Central memory CD8-positive, alpha-beta T cell (primary cell): ENCODE measurements at regions not wholly inside any gene's neighbourhood (a gene's known extent, or its start where the extent isn't known, plus 50 kb on each side); places are given as distances from the start of the nearest gene placed in this dataset.
"Not testable (repeated sequence)": the region's sequence is repeated elsewhere in the genome, so short reads cannot be mapped to it uniquely, and the experiment has no call there.

ENCODE experiments used
- ATAC-seq: fragments of 150-1000 bp; cut with Tn5 transposase; replicated peaks from 2 replicates; pipeline ENCODE4 v1.10.0; 2022; ENCODE audit warnings: mild to moderate bottlenecking, moderate FRiP score, moderate number of reproducible peaks; ENCODE audit not compliant: poor library complexity, severe bottlenecking; ENCODE audit errors: extremely low read depth
- DNase-seq, 2 donors: peaks; one replicate each; pipeline ENCODE4 v3.0.0; 2021; ENCODE audit warnings: low spot score in 2 of 2
- H3K27ac Mint-ChIP-seq: one replicate; pipeline ENCODE4 v1.8.0; 2022; ENCODE audit warnings: low read depth, mild to moderate bottlenecking, moderate library complexity, mixed read lengths
- H3K27me3 Mint-ChIP-seq: one replicate; pipeline ENCODE4 v1.8.0; 2022; ENCODE audit warnings: mixed read lengths
- H3K36me3 Mint-ChIP-seq: one replicate; pipeline ENCODE4 v1.8.0; 2022; ENCODE audit warnings: mild to moderate bottlenecking, moderate library complexity, mixed read lengths; ENCODE audit not compliant: insufficient read depth
- H3K4me1 Mint-ChIP-seq: one replicate; pipeline ENCODE4 v1.8.0; 2022; ENCODE audit warnings: mixed read lengths
- H3K4me3 Mint-ChIP-seq: one replicate; pipeline ENCODE4 v1.8.0; 2022; ENCODE audit warnings: mild to moderate bottlenecking, moderate library complexity, mixed read lengths
- H3K9me3 Mint-ChIP-seq: one replicate; pipeline ENCODE4 v1.8.0; 2022; ENCODE audit warnings: mixed read lengths

GRCh38 chr18:78825168-78825567, 154.4 kb upstream of the SALL3 start:
- Mint-ChIP-seq H3K36me3 (no peaks in the 10 kb centered on the region), H3K4me3 (no peak overlapping the region), H3K4me1 (no peaks in the 10 kb centered on the region)

GRCh38 chr18:78826631-78827030, 153.0 kb upstream of the SALL3 start:
- H3K27ac Mint-ChIP-seq = no peak overlapping the region
- ATAC-seq = no peak

More at GRCh38 chr18:78825168-78825567, 154.4 kb upstream of the SALL3 start:
- no peak for ATAC-seq
- Mint-ChIP-seq H3K27ac (no peak overlapping the region), H3K9me3 (no peaks in the 10 kb centered on the region), H3K27me3 (peaks cover 21% of the 10 kb centered on the region)
- no peak for DNase-seq

GRCh38 chr18:78827141-78827540, 152.5 kb upstream of the SALL3 start:
- ATAC-seq = no peak
- Mint-ChIP-seq H3K27ac (no peak overlapping the region), H3K9me3 (no peaks in the 10 kb centered on the region), H3K27me3 (peaks cover 31% of the 10 kb centered on the region), H3K36me3 (no peaks in the 10 kb centered on the region), H3K4me1 (no peaks in the 10 kb centered on the region), H3K4me3 (no peak overlapping the region)
- no peak for DNase-seq

More at GRCh38 chr18:78826631-78827030, 153.0 kb upstream of the SALL3 start:
- Mint-ChIP-seq H3K27me3 (peaks cover 31% of the 10 kb centered on the region), H3K9me3 (no peaks in the 10 kb centered on the region), H3K4me1 (no peaks in the 10 kb centered on the region), H3K36me3 (no peaks in the 10 kb centered on the region), H3K4me3 (no peak overlapping the region)
- DNase-seq = no peak

GRCh38 chr18:78828131-78828530, 151.5 kb upstream of the SALL3 start:
- Mint-ChIP-seq H3K4me3 (no peak overlapping the region), H3K27ac (no peak overlapping the region), H3K36me3 (no peaks in the 10 kb centered on the region), H3K4me1 (no peaks in the 10 kb centered on the region), H3K9me3 (no peaks in the 10 kb centered on the region), H3K27me3 (peaks cover 34% of the 10 kb centered on the region)
- ATAC-seq = no peak
- no peak for DNase-seq

- not testable (repeated sequence) for DNase-seq, H3K27ac Mint-ChIP-seq, ATAC-seq, H3K36me3 Mint-ChIP-seq, H3K4me1 Mint-ChIP-seq, H3K9me3 Mint-ChIP-seq, H3K4me3 Mint-ChIP-seq
- peaks cover 34% of the 10 kb centered on the region for H3K27me3 Mint-ChIP-seq
Measured at GRCh38 chr18:78829026-78829425, 150.6 kb upstream of the SALL3 start.

- Mint-ChIP-seq H3K36me3 (no peaks in the 10 kb centered on the region), H3K27ac (no peak overlapping the region), H3K9me3 (no peaks in the 10 kb centered on the region), H3K4me1 (no peaks in the 10 kb centered on the region), H3K27me3 (peaks cover 34% of the 10 kb centered on the region), H3K4me3 (no peak overlapping the region)
- ATAC-seq (no peak), DNase-seq (no peak)
Measured at GRCh38 chr18:78830161-78830560, 149.5 kb upstream of the SALL3 start.

GRCh38 chr18:78830826-78831225, 148.8 kb upstream of the SALL3 start:
- Mint-ChIP-seq H3K9me3 (no peaks in the 10 kb centered on the region), H3K27me3 (peaks cover 34% of the 10 kb centered on the region), H3K27ac (no peak overlapping the region), H3K4me1 (no peaks in the 10 kb centered on the region), H3K4me3 (no peak overlapping the region), H3K36me3 (no peaks in the 10 kb centered on the region)
- ATAC-seq = no peak
- no peak for DNase-seq

- no peaks in the 10 kb centered on the region for H3K36me3 Mint-ChIP-seq
- ATAC-seq (no peak), DNase-seq (no peak)
- no peaks in the 10 kb centered on the region for H3K4me1 Mint-ChIP-seq
- H3K27me3 Mint-ChIP-seq = peaks cover 34% of the 10 kb centered on the region
- no peaks in the 10 kb centered on the region for H3K9me3 Mint-ChIP-seq
- no peak overlapping the region for H3K27ac Mint-ChIP-seq
- H3K4me3 Mint-ChIP-seq = no peak overlapping the region
Measured at GRCh38 chr18:78831603-78832002, 148.0 kb upstream of the SALL3 start.

- DNase-seq (no peak), ATAC-seq (no peak)
- Mint-ChIP-seq H3K9me3 (no peaks in the 10 kb centered on the region), H3K4me3 (no peak overlapping the region), H3K27ac (no peak overlapping the region), H3K36me3 (no peaks in the 10 kb centered on the region), H3K4me1 (no peaks in the 10 kb centered on the region), H3K27me3 (peaks cover 24% of the 10 kb centered on the region)
Measured at GRCh38 chr18:78833833-78834232, 145.8 kb upstream of the SALL3 start.

GRCh38 chr18:78836838-78837237, 142.8 kb upstream of the SALL3 start:
- no peak overlapping the region for H3K27ac Mint-ChIP-seq
- peaks cover 14% of the 10 kb centered on the region for H3K27me3 Mint-ChIP-seq
- ATAC-seq (no peak), DNase-seq (no peak)
- H3K36me3 Mint-ChIP-seq = no peaks in the 10 kb centered on the region
- peaks cover 6% of the 10 kb centered on the region for H3K9me3 Mint-ChIP-seq
- no peak overlapping the region for H3K4me3 Mint-ChIP-seq
- H3K4me1 Mint-ChIP-seq = no peaks in the 10 kb centered on the region

- Mint-ChIP-seq H3K27ac (no peak overlapping the region), H3K36me3 (no peaks in the 10 kb centered on the region), H3K9me3 (peaks cover 6% of the 10 kb centered on the region), H3K4me3 (no peak overlapping the region), H3K27me3 (peaks cover 12% of the 10 kb centered on the region), H3K4me1 (no peaks in the 10 kb centered on the region)
- no peak for DNase-seq
- ATAC-seq = no peak
Measured at GRCh38 chr18:78837754-78838153, 141.9 kb upstream of the SALL3 start.

GRCh38 chr18:78838183-78838582, 141.4 kb upstream of the SALL3 start:
- DNase-seq = no peak
- Mint-ChIP-seq H3K9me3 (peaks cover 6% of the 10 kb centered on the region), H3K27ac (no peak overlapping the region), H3K27me3 (peaks cover 8% of the 10 kb centered on the region), H3K4me1 (no peaks in the 10 kb centered on the region), H3K4me3 (no peak overlapping the region), H3K36me3 (no peaks in the 10 kb centered on the region)
- no peak for ATAC-seq

GRCh38 chr18:78849046-78849445, 130.6 kb upstream of the SALL3 start:
- Mint-ChIP-seq H3K9me3 (peaks cover 19% of the 10 kb centered on the region), H3K4me1 (no peaks in the 10 kb centered on the region), H3K27ac (no peak overlapping the region), H3K36me3 (no peaks in the 10 kb centered on the region), H3K27me3 (peaks cover 54% of the 10 kb centered on the region), H3K4me3 (no peak overlapping the region)
- no peak for DNase-seq
- no peak for ATAC-seq

- DNase-seq = no peak
- peaks cover 51% of the 10 kb centered on the region for H3K27me3 Mint-ChIP-seq
- H3K4me3 Mint-ChIP-seq = no peak overlapping the region
- H3K4me1 Mint-ChIP-seq = no peaks in the 10 kb centered on the region
- H3K9me3 Mint-ChIP-seq = peaks cover 18% of the 10 kb centered on the region
- ATAC-seq = no peak
- no peak overlapping the region for H3K27ac Mint-ChIP-seq
- H3K36me3 Mint-ChIP-seq = no peaks in the 10 kb centered on the region
Measured at GRCh38 chr18:78849458-78849857, 130.2 kb upstream of the SALL3 start.
